GM10248 (cell line): ENCODE measurements at regions not wholly inside any gene's neighbourhood (a gene's known extent, or its start where the extent isn't known, plus 50 kb on each side); places are given as distances from the start of the nearest gene placed in this dataset.

ENCODE experiments used
- CTCF ChIA-PET: fragments of 300-600 bp; sonication (Branson Sonifier 250); formaldehyde crosslinking; extraction: SDS; loops from one replicate; lab custom pipeline; 2021; ENCODE audit warnings: antibody characterized with exemption; lab: Yijun Ruan, JAX
- POLR2A ChIA-PET: fragments of 350-650 bp; sonication (Branson Sonifier 250); formaldehyde crosslinking; extraction: SDS; loops from one replicate; lab custom pipeline; 2020; ENCODE audit warnings: antibody characterized with exemption; lab: Yijun Ruan, JAX
- DNase-seq: peaks from one replicate; pipeline ENCODE4 v3.0.0; 2012; ENCODE audit errors: extremely low spot score
- CTCF ChIP-seq: IDR thresholded peaks from 2 replicates; pipeline ENCODE4 v1.5.1; 2012; ENCODE audit warnings: mild to moderate bottlenecking, low read depth; ENCODE audit errors: extremely low read depth, missing control alignments, control extremely low read depth

GRCh38 chr1:9471679-9472078 lies 67.6 kb upstream of the SLC25A33 start:
- POLR2A ChIA-PET, result no interaction called here
- no peak for DNase-seq
- no peak for TF ChIP-seq CTCF
- CTCF ChIA-PET, result interaction anchor here (1.5 kb wide), 1 partner anchor 19 kb away, joined by 5 read pairs; no protein-coding TSS in a partner anchor

- POLR2A ChIA-PET, result no interaction called here
- TF ChIP-seq CTCF, result no peak
- no peak for DNase-seq
- CTCF ChIA-PET, result interaction anchor here (1.0 to 1.5 kb wide), 3 partner anchors 16 to 183 kb away, joined by 3 to 5 read pairs (median 4); no protein-coding TSS in a partner anchor
These were observed 66.8 kb upstream of the SLC25A33 start for GRCh38 chr1:9472386-9473031.

- DNase-seq, result no peak
- CTCF ChIA-PET, result interaction anchor here (0.7 to 1.5 kb wide), 5 partner anchors 15 to 184 kb away, joined by 3 to 5 read pairs (median 4); no protein-coding TSS in a partner anchor
- POLR2A ChIA-PET, result no interaction called here
- no peak for TF ChIP-seq CTCF
These were observed 66.0 kb upstream of the SLC25A33 start for GRCh38 chr1:9473032-9473807.

GRCh38 chr1:9475061-9475627 lies 64.1 kb upstream of the SLC25A33 start:
- CTCF ChIA-PET, result interaction anchor here (0.9 to 1.0 kb wide), 3 partner anchors 18 to 24 kb away, joined by 3 to 4 read pairs (median 3); no protein-coding TSS in a partner anchor
- DNase-seq, result no peak
- POLR2A ChIA-PET, result no interaction called here
- no peak for TF ChIP-seq CTCF

GRCh38 chr1:9476790-9477463 lies 62.3 kb upstream of the SLC25A33 start:
- no peak for TF ChIP-seq CTCF
- ChIA-PET CTCF (interaction anchor here (1.0 to 1.5 kb wide), 3 partner anchors 14 to 19 kb away, joined by 3 to 7 read pairs (median 3); no protein-coding TSS in a partner anchor), POLR2A (no interaction called here)
- no peak for DNase-seq

- POLR2A ChIA-PET, result no interaction called here
- DNase-seq, result no peak
- CTCF ChIA-PET, result interaction anchor here (1.0 to 1.3 kb wide), 2 partner anchors 13 to 18 kb away, joined by 3 to 7 read pairs; no protein-coding TSS in a partner anchor
- TF ChIP-seq CTCF, result no peak
These were observed 61.7 kb upstream of the SLC25A33 start for GRCh38 chr1:9477535-9477934.
